Liver (tissue), 7 donors: ENCODE measurements at regions not wholly inside any gene's neighbourhood (a gene's known extent, or its start where the extent isn't known, plus 50 kb on each side); places are given as distances from the start of the nearest gene placed in this dataset.

ENCODE experiments used
- DNase-seq: peaks from one replicate; pipeline ENCODE4 v3.0.0-alpha.2; 2017; ENCODE audit warnings: low spot score
- H3K27ac ChIP-seq, 2 donors: one replicate each; pipeline ENCODE4 v1.7.0; 2013; ENCODE audit warnings: inconsistent platforms in 2 of 2, low read length in 2 of 2, control low read depth in 1 of 2, low read depth in 1 of 2, mild to moderate bottlenecking in 1 of 2
- H3K27me3 ChIP-seq, 4 donors: one replicate each; pipeline versions ENCODE4 v1.6.1 to v1.7.0; 2013; ENCODE audit warnings: low read length in 3 of 4, inconsistent platforms in 1 of 4, mild to moderate bottlenecking in 1 of 4, moderate library complexity in 1 of 4; ENCODE audit not compliant: control insufficient read depth in 4 of 4, insufficient read depth in 4 of 4
- H3K36me3 ChIP-seq, 4 donors: one replicate each; pipeline versions ENCODE4 v1.6.1 to v1.7.0; 2013; ENCODE audit warnings: low read length in 3 of 4, mild to moderate bottlenecking in 3 of 4, low read depth in 1 of 4, moderate library complexity in 1 of 4; ENCODE audit not compliant: control insufficient read depth in 4 of 4, insufficient read depth in 3 of 4
- H3K4me1 ChIP-seq, 4 donors: one replicate each; pipeline versions ENCODE4 v1.6.1 to v1.7.0; 2013; ENCODE audit warnings: low read length in 3 of 4, mild to moderate bottlenecking in 3 of 4, moderate library complexity in 1 of 4; ENCODE audit not compliant: control insufficient read depth in 4 of 4, insufficient read depth in 4 of 4
- H3K4me3 ChIP-seq, 3 donors: one replicate each; pipeline versions ENCODE4 v1.6.1 to v1.7.0; 2013; ENCODE audit warnings: low read length in 3 of 3, control low read depth in 1 of 3, low read depth in 1 of 3, mild to moderate bottlenecking in 1 of 3
- H3K9ac ChIP-seq, 2 donors: one replicate each; pipeline ENCODE4 v1.7.0; 2013; ENCODE audit warnings: low read length in 2 of 2, mild to moderate bottlenecking in 2 of 2, moderate library complexity in 2 of 2, control low read depth in 1 of 2, low read depth in 1 of 2
- H3K9me3 ChIP-seq, 4 donors: one replicate each; pipeline versions ENCODE4 v1.6.1 to v1.7.0; 2013; ENCODE audit warnings: low read length in 3 of 4; ENCODE audit not compliant: control insufficient read depth in 4 of 4
- ATF3 ChIP-seq: IDR thresholded peaks from 2 replicates; pipeline ENCODE4 v1.6.1; 2016; ENCODE audit warnings: antibody characterized with exemption
- EGR1 ChIP-seq, 2 donors: IDR thresholded peaks; 2 replicates each; pipeline ENCODE4 v1.6.1; 2016 to 2018; ENCODE audit warnings: antibody characterized with exemption in 2 of 2, low read depth in 2 of 2
- FOXA1 ChIP-seq: IDR thresholded peaks from 2 replicates; pipeline ENCODE4 v1.6.1; 2016; ENCODE audit warnings: antibody characterized with exemption
- FOXA2 ChIP-seq: IDR thresholded peaks from 2 replicates; pipeline ENCODE4 v1.6.1; 2016; ENCODE audit warnings: antibody characterized with exemption
- GABPA ChIP-seq, 2 donors: IDR thresholded peaks in 1 of 2; conservative IDR thresholded peaks in 1 of 2; 2 replicates each; pipeline ENCODE4 v1.6.1; 2016; ENCODE audit warnings: antibody characterized with exemption in 2 of 2, mild to moderate bottlenecking in 1 of 2, moderate library complexity in 1 of 2
- HNF4A ChIP-seq, 2 donors: conservative IDR thresholded peaks; 2 replicates each; pipeline ENCODE4 v1.6.1; 2016; ENCODE audit warnings: antibody characterized with exemption in 2 of 2, mild to moderate bottlenecking in 2 of 2
- HNF4G ChIP-seq: IDR thresholded peaks from 2 replicates; pipeline ENCODE4 v1.6.1; 2016; ENCODE audit warnings: antibody characterized with exemption
- JUND ChIP-seq, 2 donors: IDR thresholded peaks; 2 replicates each; pipeline ENCODE4 v1.6.1; 2016; ENCODE audit warnings: antibody characterized with exemption in 2 of 2
- MAX ChIP-seq: IDR thresholded peaks from 2 replicates; pipeline ENCODE4 v1.6.1; 2016; ENCODE audit warnings: antibody characterized with exemption
- NR2F2 ChIP-seq: IDR thresholded peaks from 2 replicates; pipeline ENCODE4 v1.6.1; 2016; ENCODE audit warnings: antibody characterized with exemption
- RAD21 ChIP-seq, 2 donors: IDR thresholded peaks; 2 replicates each; pipeline ENCODE4 v1.6.1; 2016; ENCODE audit warnings: antibody characterized with exemption in 2 of 2, mild to moderate bottlenecking in 2 of 2
- REST ChIP-seq: IDR thresholded peaks from 2 replicates; pipeline ENCODE4 v1.6.1; 2016; ENCODE audit warnings: antibody characterized with exemption, mild to moderate bottlenecking
- SP1 ChIP-seq: IDR thresholded peaks from 2 replicates; pipeline ENCODE4 v1.6.1; 2018; ENCODE audit warnings: antibody characterized with exemption, mild to moderate bottlenecking
- TAF1 ChIP-seq: conservative IDR thresholded peaks from 2 replicates; pipeline ENCODE4 v1.6.1; 2016; ENCODE audit warnings: antibody characterized with exemption, mild to moderate bottlenecking
- YY1 ChIP-seq: IDR thresholded peaks from 2 replicates; pipeline ENCODE4 v1.6.1; 2016; ENCODE audit warnings: antibody characterized with exemption, mild to moderate bottlenecking
- WGBS: extraction: QIAGEN DNeasy Blood & Tissue Kit; methylation state at CpG from one replicate; pipeline ENCODE4 v1.1.7; 2013; 5-methylcytosine and 5-hydroxymethylcytosine counted together
- donor health status: healthy.
- donor health status: healthy.
- donor health status: healthy.
- donor health status: healthy.

- WGBS: 69% methylated on average over 7 of the region's 7 CpGs
- no peak overlapping the region for H3K9ac ChIP-seq
- no peaks in the 10 kb centered on the region for H3K27me3 ChIP-seq
- H3K4me1 ChIP-seq: no peaks in the 10 kb centered on the region
- H3K4me3 ChIP-seq: no peak overlapping the region
- H3K27ac ChIP-seq: no peak overlapping the region
- H3K9me3 ChIP-seq: no peaks in the 10 kb centered on the region
- no peak for TF ChIP-seq ATF3
- TF ChIP-seq MAX: no peak
- TF ChIP-seq JUND (IDR thresholded peaks at IDR 0.05): no peak
- no peak for TF ChIP-seq YY1
- no peak for TF ChIP-seq TAF1
- no peak for TF ChIP-seq HNF4G
- no peak for TF ChIP-seq FOXA1
- TF ChIP-seq FOXA2: no peak
- TF ChIP-seq EGR1 (IDR thresholded peaks at IDR 0.05; ENCODE audit: low read depth in 2 of 2): no peak
- no peak for TF ChIP-seq RAD21 (IDR thresholded peaks at IDR 0.05)
- TF ChIP-seq NR2F2: no peak
- TF ChIP-seq SP1: no peak
- TF ChIP-seq HNF4A (conservative IDR thresholded peaks at IDR 0.05): no peak
- no peak for TF ChIP-seq REST
- no peak for TF ChIP-seq GABPA (IDR thresholded peaks at IDR 0.05 in 1 of 2, conservative IDR thresholded peaks at IDR 0.05 in 1 of 2)
- no peaks in the 10 kb centered on the region for H3K36me3 ChIP-seq
- no peak for DNase-seq
Observed at GRCh38 chr13:70844391-70845108, 736.3 kb upstream of the KLHL1 start.

GRCh38 chr13:70842062-70842644, 733.9 kb upstream of the KLHL1 start:
- WGBS: 86% methylated on average over 5 of the region's 5 CpGs
- H3K9ac ChIP-seq: no peak overlapping the region
- H3K27me3 ChIP-seq: no peaks in the 10 kb centered on the region
- no peak overlapping the region for H3K4me3 ChIP-seq
- no peaks in the 10 kb centered on the region for H3K4me1 ChIP-seq
- DNase-seq: no peak
- no peak overlapping the region for H3K27ac ChIP-seq
- no peaks in the 10 kb centered on the region for H3K9me3 ChIP-seq
- no peaks in the 10 kb centered on the region for H3K36me3 ChIP-seq
- TF ChIP-seq MAX: no peak
- TF ChIP-seq YY1: no peak
